Tibial nerve (tissue), 4 donors: ENCODE measurements at regions not wholly inside any gene's neighbourhood (a gene's known extent, or its start where the extent isn't known, plus 50 kb on each side); places are given as distances from the start of the nearest gene placed in this dataset.

Experiments used
- DNase-seq, 2 donors: peaks; one replicate each; pipeline ENCODE4 v3.0.0-alpha.2; 2019; ENCODE audit warnings: low spot score in 2 of 2
- H3K27ac ChIP-seq, 4 donors: fragments of 200-600 bp; sonication (generic) in 3 of 4; one replicate each; pipeline ENCODE4 v1.5.1; 2017 to 2019; ENCODE audit warnings: mild to moderate bottlenecking in 1 of 4
- H3K27me3 ChIP-seq, 2 donors: fragments of 200-600 bp; sonication (generic) in 1 of 2; one replicate each; pipeline versions ENCODE4 v1.5.1 to v1.6.0; 2017 to 2019
- H3K36me3 ChIP-seq, 3 donors: fragments of 200-600 bp; sonication (generic); one replicate each; pipeline ENCODE4 v1.5.1; 2018 to 2019
- H3K4me1 ChIP-seq, 4 donors: fragments of 200-600 bp; sonication (generic) in 3 of 4; one replicate each; pipeline ENCODE4 v1.5.1; 2017 to 2019
- H3K4me3 ChIP-seq, 4 donors: fragments of 200-600 bp; sonication (generic) in 3 of 4; one replicate each; pipeline ENCODE4 v1.5.1; 2017 to 2019; ENCODE audit warnings: mild to moderate bottlenecking in 1 of 4, moderate library complexity in 1 of 4
- H3K9me3 ChIP-seq, 4 donors: fragments of 200-600 bp; sonication (generic) in 3 of 4; one replicate each; pipeline ENCODE4 v1.5.1; 2017 to 2019
- CTCF ChIP-seq, 5 experiments: fragments of 200-600 bp in 3 of 5; fragments of 450-650 bp in 2 of 5; sonication (generic) in 3 of 5; IDR thresholded peaks; one replicate each; pipeline ENCODE4 v1.5.1; 2016 to 2019; ENCODE audit warnings: antibody characterized with exemption in 5 of 5, mild to moderate bottlenecking in 3 of 5, moderate library complexity in 2 of 5
- EP300 ChIP-seq, 2 donors: sonication (generic); formaldehyde crosslinking; IDR thresholded peaks; one replicate each; pipeline ENCODE4 v1.6.1; 2017; ENCODE audit warnings: antibody characterized with exemption in 2 of 2, mild to moderate bottlenecking in 1 of 2
- POLR2A ChIP-seq, 2 donors: fragments of 450-650 bp; IDR thresholded peaks; one replicate each; pipeline ENCODE4 v1.6.1; 2017; ENCODE audit warnings: antibody characterized with exemption in 2 of 2, mild to moderate bottlenecking in 2 of 2, moderate library complexity in 2 of 2
- WGBS, 2 donors: methylation state at CpG; one replicate each; pipeline ENCODE4 v1.1.5; 2018; 5-methylcytosine and 5-hydroxymethylcytosine counted together

GRCh38 chr15:29337156-29337959, 67.7 kb upstream of the NSMCE3 start:
- H3K27ac ChIP-seq = no peak overlapping the region
- peak in 1 of 2 donors; percentile 55 for DNase-seq
- no peaks in the 10 kb centered on the region for H3K27me3 ChIP-seq
- H3K9me3 ChIP-seq = no peaks in the 10 kb centered on the region
- WGBS, 2 donors = 58 to 62% methylated on average over 6 of the region's 6 CpGs
- no peak overlapping the region for H3K4me3 ChIP-seq
- no peaks in the 10 kb centered on the region for H3K36me3 ChIP-seq
- no peak for TF ChIP-seq POLR2A (IDR thresholded peaks at IDR 0.05)
- no peak for TF ChIP-seq CTCF (IDR thresholded peaks at IDR 0.05)
- no peak for TF ChIP-seq EP300 (IDR thresholded peaks at IDR 0.05)
- peaks cover 0 to 11% (median 0%) of the 10 kb centered on the region in 4 donors for H3K4me1 ChIP-seq

- Histone ChIP-seq H3K27me3 (no peaks in the 10 kb centered on the region), H3K27ac (no peak overlapping the region), H3K4me3 (no peak overlapping the region), H3K36me3 (no peaks in the 10 kb centered on the region), H3K9me3 (no peaks in the 10 kb centered on the region), H3K4me1 (peaks cover 0 to 11% (median 0%) of the 10 kb centered on the region in 4 donors)
- DNase-seq = no peak
- TF ChIP-seq POLR2A (IDR thresholded peaks at IDR 0.05) = no peak
- no peak for TF ChIP-seq EP300 (IDR thresholded peaks at IDR 0.05)
- TF ChIP-seq CTCF (IDR thresholded peaks at IDR 0.05) = no peak
- WGBS, 2 donors = 81 to 83% methylated on average over 9 of the region's 9 CpGs
Measured at GRCh38 chr15:29334544-29334943, 64.9 kb upstream of the NSMCE3 start.

- no peak overlapping the region for H3K4me3 ChIP-seq
- H3K27me3 ChIP-seq = no peaks in the 10 kb centered on the region
- WGBS, 2 donors = 75 to 83% methylated on average over 5 to 6 of the region's 6 CpGs
- H3K9me3 ChIP-seq = no peaks in the 10 kb centered on the region
- no peak overlapping the region for H3K27ac ChIP-seq
- H3K4me1 ChIP-seq = peaks cover 0 to 11% (median 0%) of the 10 kb centered on the region in 4 donors
- no peak for DNase-seq
- H3K36me3 ChIP-seq = no peaks in the 10 kb centered on the region
- TF ChIP-seq POLR2A (IDR thresholded peaks at IDR 0.05) (no peak), CTCF (IDR thresholded peaks at IDR 0.05) (no peak), EP300 (IDR thresholded peaks at IDR 0.05) (no peak)
Measured at GRCh38 chr15:29333261-29333660, 63.6 kb upstream of the NSMCE3 start.

- WGBS, 2 donors = 72 to 81% methylated on average over 6 of the region's 6 CpGs
- no peak overlapping the region for H3K4me3 ChIP-seq
- no peaks in the 10 kb centered on the region for H3K27me3 ChIP-seq
- H3K27ac ChIP-seq = no peak overlapping the region
- DNase-seq = no peak
- no peaks in the 10 kb centered on the region for H3K4me1 ChIP-seq
- peaks cover 0 to under 1% (median 0%) of the 10 kb centered on the region in 4 donors for H3K9me3 ChIP-seq
- H3K36me3 ChIP-seq = no peaks in the 10 kb centered on the region
- TF ChIP-seq POLR2A (IDR thresholded peaks at IDR 0.05) (no peak), EP300 (IDR thresholded peaks at IDR 0.05) (no peak), CTCF (IDR thresholded peaks at IDR 0.05) (no peak)
Measured at GRCh38 chr15:29331669-29332068, 62.0 kb upstream of the NSMCE3 start.

- TF ChIP-seq CTCF (IDR thresholded peaks at IDR 0.05) (no peak), EP300 (IDR thresholded peaks at IDR 0.05) (no peak), POLR2A (IDR thresholded peaks at IDR 0.05) (no peak)
- Histone ChIP-seq H3K36me3 (no peaks in the 10 kb centered on the region), H3K4me3 (no peak overlapping the region), H3K4me1 (no peaks in the 10 kb centered on the region), H3K9me3 (peaks cover 0 to 4% (median under 1%) of the 10 kb centered on the region in 4 donors), H3K27me3 (no peaks in the 10 kb centered on the region), H3K27ac (no peak overlapping the region)
- no peak for DNase-seq
- 86 to 87% methylated on average over 10 of the region's 10 CpGs for WGBS, 2 donors
Measured at GRCh38 chr15:29331071-29331470, 61.4 kb upstream of the NSMCE3 start.
